GM21737 (cell line): ENCODE measurements at regions not wholly inside any gene's neighbourhood (a gene's known extent, or its start where the extent isn't known, plus 50 kb on each side); places are given as distances from the start of the nearest gene placed in this dataset.

Experiments used
- ATAC-seq: cut with Tn5 transposase; IDR thresholded peaks from one replicate; pipeline ENCODE4 v1.9.1; 2021; ENCODE audit warnings: mild to moderate bottlenecking, moderate library complexity; ENCODE audit not compliant: unreplicated experiment

DNA sequence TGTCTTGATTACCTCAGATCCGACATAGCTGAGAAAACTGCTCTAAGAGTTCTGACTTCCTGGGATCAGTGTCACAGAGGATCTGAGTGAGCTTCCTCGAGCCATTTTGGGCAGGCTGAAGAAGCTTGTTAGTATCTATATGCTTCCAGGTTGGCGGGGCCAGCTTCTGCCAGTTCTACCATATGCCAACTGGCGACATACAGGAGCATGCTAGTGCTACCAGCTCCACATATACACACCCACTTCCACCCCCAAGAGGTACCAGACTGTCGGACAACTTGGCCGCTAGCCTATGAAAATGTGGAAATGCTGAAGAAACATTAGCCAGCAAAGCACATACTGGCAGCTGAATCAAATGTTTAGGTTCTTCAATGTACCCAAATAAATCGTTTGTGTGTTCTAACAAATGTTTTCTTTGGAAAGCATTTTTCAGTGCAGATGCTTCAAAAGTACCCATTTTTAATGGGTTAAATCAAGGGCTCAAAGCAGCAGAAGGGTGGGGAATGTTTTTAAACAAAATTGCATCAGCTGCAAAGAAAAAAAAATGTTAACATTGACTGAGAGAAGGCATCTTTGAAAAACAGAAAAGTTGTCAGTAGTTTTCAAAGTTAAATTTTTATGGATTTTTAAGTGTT, 163.7 kb downstream of the KLF12 start:
- ATAC-seq = no peak

DNA sequence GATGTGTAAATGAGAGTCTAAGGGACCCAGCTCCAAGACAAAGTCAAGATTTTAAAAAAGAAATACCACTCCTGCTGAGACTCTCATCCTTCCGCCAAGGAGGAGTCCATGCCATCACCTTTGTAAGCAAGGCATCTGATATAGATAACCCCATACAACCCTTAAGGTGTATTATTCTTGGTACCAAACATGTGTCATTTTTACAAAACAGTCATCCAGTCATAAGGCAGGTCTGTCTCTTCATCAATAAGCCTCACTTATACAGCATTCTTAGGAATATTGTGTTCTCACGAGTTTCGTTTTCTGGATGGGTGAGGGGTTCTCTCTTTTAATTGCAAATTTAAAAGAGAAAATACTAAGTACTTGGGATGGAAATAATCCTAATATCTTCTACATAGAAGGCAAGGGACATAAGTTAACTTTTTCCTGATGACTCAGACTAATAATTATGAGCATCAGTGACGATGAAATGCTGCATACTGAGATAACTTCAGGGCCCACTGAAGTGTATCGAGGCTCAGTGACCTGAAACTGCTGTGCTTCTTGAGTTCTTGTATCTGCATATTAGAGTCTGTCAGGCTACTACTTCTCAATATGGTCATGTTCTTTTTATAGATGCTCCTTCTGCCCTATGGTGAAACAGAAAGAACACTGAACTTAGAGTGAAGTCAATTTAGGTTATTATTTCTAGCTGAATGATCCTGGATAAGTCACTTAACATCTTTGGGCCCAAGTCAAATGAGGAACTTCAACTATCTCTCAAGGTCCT, 166.6 kb downstream of the KLF12 start:
- ATAC-seq = peak; percentile 99

DNA sequence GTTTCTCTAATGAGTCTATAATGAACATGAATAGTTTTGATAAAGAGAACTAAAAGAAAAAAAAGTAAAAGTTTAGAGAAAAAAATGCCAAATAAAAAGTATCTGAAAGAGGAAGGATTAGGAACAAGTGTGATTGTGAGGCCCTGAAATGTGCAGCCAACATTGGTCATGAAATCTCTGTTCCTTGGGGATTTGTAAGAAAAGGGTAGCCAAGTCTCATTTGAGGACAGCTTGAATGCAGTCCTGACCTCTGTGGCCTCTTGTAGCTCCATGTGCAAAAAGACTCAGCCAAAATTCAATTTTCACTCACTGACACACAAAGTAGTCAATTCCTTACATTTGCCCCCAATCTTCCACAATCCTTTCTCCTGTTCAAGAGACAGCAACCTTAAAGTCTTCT, 167.9 kb downstream of the KLF12 start:
- no peak for ATAC-seq

DNA sequence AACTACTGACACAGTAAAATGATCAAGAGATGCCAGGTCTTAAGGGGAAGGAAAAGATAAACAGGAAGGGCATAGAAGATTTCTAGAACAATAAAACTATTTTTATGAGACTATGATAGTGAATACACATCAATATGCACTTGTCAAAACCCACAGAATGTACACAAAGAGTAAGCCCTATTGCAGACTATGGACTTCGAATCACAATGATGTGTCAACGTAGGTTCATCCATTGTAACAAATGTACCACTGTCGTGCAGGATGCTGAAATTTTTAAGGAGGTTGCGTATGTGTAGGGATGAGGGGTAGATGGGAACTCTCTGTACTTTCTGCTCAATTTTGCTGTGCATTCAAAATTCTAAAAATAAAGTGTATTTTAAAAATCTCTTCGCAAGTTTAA, 171.9 kb downstream of the KLF12 start:
- no peak for ATAC-seq

DNA sequence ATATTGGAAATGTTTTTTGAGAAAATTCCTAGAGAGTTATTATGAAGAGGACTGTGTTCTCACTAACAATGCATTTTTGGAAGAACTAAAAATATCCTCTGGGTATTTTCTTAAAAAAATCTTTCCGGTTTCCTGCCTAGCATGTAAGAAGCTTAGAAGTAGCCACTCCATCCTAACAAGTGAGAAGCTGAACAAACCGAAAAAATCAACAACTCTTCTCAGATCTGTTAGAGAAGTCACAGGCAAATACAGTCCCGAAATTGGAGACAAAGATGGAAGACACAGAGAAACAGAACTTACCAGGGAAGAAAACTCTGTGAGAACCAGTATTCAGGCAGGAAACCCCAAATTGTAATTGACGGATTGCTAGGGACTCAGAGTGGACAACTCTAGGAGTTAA, 173.0 kb downstream of the KLF12 start:
- no peak for ATAC-seq

DNA sequence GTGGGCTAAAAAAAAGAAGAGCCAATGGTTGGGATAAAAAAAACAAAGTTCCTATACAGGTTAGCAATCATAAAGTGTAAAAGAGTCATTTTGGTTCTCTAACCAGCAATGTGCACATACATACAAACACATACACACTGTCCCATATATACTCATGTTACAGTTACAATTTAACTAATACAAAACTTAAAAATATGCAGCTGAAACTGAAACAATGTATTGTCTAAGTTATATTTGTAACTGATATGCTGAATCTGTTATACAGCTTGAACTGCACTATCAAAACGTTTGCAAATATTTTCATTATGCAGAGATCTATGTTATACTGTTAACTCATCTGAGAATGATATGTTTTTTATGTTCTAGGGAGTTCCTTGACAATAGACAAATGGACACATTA, 173.7 kb downstream of the KLF12 start:
- peak; percentile 68 for ATAC-seq

DNA sequence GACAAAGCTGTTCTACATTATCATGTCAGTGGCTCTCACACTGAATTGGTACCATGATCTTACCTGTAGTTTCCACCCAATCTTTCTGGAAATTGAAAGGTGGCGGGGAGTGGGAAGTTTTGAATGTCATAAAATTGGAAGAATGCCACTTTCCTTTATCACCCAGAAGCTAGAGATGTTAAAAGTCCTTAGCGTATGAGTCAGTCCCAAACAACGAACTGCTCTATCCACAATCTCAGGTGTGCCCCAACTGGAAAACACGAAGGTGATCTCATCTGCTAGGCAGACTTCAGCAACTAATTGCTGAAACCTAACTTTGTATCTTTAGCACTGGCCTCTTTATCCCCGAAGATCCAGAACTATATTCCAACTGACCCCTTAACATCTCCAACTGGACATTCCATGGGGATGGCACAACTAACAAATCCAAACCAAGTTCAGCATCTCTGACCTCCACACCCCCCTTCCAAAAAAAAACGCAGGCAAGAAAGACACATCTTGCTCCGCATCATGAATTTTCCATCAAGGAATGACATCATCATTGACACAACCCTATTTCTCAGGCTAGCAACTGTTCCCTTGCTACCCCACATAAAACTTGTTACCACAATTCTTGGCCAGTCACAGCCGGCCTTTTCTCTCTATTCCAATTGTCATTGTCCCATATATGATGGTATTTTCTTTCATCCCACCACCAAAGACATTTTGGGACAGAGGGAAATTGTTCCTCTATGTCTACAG, 175.4 kb downstream of the KLF12 start:
- no peak for ATAC-seq

DNA sequence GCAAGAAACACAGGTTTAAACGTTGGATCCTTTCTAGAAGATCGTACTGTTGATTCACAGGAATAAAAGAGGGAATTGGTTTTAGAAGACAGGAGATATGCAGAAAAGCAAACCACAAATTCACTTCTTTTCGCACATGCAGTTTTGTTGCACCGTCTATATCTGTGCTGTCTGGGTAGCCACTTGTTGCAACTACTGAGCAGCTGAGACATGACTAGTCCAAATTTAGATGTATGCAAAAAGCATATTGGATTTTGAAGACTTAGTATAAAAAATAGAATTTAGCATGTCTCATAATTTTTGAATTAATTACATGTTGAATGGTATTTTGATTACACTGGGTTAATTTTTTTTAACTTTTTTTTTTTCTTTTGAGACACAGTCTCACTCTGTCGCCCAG, 176.3 kb downstream of the KLF12 start:
- no peak for ATAC-seq

DNA sequence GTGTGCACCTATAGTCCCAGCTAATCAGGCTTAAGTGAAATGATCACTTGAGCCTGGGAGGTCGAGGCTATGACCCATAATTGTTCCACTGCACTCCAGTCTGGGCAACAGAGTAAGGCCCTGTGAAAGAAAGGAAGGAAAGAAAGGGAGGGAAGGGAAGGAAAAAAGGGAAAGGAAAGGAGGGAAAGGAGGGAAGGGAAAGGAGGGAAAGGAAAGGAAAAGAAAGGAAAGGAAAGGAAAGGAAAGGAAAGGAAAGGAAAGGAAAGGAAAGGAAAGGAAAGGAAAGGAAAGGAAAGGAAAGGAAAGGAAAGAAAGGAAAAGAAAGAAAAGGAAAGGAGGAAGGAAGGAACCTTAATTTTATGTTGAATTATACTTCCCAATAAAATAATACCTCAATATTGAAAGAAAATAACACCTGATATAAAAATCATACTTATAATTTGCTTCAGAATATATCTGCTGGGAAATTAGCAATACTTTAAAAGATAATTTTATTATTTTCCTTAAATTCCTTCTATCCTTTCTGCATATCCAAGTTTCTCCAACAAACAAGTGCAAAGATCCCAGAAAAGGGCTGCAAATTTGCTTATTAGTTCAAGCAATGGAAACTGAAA, 177.3 kb downstream of the KLF12 start:
- no peak for ATAC-seq

DNA sequence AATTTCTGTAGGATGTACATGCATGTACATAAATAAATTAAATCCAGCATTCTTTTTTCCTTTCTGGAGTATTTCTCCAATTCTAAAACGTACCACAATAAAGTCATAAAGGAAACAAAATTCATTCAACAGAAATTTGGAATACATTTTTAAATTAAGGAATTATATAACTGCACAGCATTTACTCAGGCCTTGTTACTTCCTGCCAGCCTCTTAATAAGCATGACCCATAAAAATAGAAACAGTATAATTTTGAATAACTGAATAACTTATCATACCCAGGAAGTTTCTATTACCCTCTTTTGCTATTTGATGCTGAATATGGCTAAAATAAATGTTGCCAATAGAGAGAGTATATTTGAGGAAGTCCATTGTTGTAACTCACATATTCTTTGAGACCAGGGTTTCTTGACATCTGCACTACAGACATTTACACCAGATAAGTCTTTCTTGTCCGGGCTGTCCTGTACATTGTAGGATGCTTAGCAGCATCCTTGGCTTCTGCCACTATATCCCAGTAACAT, 178.2 kb downstream of the KLF12 start:
- no peak for ATAC-seq

DNA sequence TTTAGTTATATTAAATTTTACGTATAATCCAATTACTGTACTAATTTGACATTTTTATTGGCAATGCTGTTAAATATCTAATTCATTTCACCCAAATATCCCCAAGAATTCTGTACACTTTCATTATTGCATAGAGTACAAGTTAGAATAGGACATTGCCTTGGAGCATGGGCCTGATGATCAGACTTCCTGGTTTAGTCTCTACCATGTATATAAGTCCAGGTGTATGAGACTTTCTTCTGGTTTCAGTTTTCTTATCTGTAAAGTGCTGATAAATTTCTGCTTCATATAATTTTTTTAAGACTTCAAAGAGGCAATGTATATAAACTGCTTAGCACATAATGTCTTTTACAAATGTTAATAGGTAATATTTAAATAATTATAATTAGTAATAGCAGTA, 179.4 kb downstream of the KLF12 start:
- ATAC-seq = peak; percentile 71

DNA sequence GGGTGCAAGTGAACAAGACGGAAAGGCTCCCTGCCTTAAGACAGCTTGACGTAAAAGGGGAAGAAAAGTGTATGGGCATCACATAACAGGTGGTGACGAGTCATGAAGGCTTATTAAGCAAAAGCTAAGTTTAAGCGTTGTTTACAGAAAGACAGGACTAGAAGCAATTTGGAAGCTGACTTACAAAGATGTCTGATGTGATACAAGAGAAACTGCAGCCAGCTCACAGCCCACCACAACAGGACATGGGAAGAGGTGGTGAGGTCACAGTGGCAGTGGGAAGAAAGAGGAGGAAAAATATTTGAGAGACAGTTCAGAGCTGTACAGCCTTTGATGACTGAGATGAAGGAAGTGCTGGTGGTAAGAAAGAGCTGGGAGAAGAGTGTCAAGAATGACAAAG, 181.6 kb downstream of the KLF12 start:
- no peak for ATAC-seq

DNA sequence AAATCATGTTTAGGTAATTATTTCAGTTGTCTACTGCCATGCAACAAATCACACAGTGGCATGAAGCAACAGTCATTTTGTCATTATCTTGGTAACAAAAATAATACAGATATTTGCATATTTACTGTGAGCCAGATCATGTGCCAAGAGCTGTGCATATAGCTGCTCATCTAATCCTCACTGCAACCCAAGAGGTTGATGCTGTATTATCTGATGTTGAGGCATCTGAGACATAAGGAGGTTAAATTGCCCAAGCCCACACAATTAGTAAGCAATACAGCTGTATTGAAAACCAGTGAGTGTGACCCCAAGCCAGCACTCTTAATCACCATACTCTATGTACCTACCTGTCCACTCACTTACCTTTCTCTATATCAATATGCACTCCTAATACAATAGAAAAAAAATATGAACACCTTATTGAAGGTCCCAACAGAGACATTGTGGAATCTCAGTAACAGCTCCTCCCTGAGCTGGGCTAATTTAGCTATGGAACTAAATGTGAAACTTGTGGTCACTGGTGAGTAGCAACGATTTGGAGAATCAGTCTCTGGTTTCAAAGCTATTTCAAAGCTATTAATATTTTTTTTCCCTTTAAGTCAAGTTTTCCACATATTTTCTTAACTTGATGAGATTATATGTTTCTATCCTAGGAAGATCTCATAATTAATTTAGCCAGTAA, 185.2 kb downstream of the KLF12 start:
- ATAC-seq = no peak

DNA sequence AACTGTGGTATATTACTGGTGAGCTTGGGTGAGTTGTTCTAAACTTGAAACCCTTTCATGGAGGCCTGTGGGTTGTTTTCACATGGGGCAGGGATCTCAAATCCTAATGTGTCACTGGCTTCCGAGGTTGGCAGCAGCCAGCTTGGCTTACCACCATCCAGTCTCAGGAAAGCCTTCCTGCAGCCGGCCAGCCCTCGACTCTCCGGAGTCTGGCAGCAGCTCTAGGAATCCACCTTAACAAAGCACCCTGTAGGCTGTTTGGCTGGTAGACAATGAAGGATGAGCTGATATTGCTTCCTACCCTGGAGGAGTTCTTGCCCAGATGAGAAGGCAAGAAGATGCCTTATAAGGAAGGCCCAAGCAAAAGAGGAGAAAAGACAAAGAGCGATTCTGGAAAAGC, 188.3 kb downstream of the KLF12 start:
- no peak for ATAC-seq

DNA sequence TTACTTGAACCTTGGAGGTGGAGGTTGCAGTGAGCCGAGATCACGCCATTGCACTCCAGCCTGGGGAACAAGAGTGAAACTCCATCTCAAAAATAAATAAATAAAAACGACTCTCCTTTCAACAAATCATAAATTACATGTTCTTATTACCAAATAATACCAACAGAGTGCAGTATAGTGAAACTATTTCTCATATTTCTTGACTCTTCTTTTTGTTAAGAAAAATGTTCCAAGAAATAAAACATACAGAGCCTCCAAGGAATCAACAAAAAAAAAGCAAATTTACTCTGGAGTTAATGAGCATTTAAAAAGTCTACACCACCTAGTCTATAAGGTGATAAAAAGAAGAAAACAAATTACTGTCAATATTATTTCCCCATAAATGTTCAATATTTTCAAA, 188.8 kb downstream of the KLF12 start:
- no peak for ATAC-seq

DNA sequence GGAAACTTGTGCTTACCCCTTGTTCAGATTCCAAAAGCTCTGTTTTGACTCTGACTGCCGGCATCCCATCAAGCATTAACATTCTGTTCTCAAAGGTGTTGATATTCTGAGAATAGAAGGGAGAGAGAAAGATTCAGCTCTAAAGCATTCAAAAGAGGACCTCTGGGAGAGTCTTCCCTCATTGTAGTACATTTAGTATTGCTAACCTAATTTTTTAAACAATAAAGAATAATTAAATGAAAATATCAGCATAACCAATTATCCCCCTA, 190.3 kb downstream of the KLF12 start:
- no peak for ATAC-seq

DNA sequence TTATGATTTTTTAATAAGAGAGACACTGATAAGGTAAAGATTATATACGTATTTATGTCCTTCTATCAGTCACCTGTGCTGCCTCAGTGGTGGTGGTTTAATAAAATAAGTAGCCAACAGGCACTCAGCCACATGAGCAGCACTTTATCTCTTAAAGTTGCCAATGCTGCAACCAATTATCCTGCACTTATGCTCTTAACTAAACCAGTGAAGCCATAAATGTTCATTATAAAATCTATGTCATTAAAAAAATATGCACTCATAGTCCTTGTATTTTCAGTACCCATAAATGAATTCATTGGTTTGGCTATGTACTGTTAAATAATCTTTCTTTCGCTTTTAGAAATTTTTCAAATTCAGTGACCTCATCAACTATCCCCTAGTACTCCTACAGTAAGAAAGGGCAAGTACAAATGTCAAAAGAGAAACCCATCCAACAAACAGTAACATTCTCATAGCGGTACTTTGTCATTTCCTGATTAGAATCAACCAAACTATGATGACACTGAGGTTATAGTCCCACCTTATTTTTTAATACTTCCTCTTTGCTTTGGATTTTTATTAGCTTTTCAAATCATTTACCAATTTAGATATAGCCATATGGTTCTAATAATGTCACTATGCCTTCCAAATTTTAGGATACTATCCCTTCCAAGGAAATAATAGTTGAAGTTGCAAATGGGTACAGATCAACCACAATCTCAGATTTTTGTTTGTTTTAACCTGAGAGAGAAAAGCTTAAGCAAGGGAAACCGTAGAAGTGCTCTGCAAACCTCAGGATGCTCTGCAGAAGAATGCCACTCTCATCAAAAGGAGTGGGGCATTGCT, 190.9 kb downstream of the KLF12 start:
- ATAC-seq = peak; percentile 76

DNA sequence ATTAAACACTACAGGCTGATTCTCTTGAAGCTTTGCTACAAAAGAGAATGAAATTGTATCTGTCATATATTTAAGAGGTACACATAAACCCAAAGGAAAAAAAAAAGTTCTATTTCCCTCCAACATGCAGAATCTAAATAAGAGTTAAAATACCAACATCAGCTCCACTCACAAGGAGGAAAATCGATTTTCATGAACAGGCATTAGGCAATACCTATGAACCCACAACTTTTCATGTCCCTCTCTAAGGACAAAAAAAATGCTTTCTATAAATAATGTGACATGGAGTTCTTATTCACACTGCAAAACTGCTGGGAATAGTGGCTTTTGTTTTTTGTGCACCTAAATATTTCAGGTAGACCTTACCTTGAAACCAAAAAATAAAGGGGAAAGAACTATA, 192.5 kb downstream of the KLF12 start:
- ATAC-seq = no peak

DNA sequence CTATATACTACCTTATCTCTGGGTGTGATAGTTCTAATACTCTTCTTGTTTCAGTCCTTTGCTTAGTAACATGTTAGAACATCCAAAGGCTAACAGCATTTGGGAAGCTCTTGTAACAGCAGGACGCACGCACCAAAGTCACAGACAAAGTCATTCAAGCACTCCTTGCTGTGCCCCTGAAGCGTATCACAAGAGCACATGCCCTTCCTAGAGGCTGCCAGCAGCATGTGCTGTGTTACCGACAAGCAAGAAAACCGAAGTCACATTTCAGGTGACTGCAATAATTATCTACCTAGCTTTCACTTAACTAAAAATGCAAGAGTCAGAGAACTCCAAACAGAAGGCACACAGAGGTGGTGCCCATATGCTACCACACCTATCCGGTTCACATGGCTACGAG, 194.1 kb downstream of the KLF12 start:
- no peak for ATAC-seq

DNA sequence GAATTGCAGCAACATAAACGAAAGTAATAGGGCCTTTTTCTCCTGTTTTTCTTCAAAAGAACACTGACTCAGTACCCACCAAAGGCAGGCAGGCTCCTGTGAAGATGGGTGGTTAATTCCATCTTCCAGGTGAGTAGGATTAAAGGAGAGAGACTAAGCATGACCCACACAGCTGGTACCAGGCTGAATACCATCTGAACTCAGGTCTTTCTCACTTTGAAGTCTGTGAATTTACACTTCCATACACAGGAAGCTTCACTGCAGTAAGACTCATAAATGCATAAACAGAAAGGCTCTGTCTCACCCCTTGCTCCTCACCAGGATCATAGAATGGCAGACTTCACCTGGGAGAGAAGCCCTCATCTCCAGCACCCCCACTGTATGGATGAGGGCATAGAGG, 194.6 kb downstream of the KLF12 start:
- ATAC-seq = no peak
